Large intestine (tissue), 3 donors: ENCODE measurements at regions not wholly inside any gene's neighbourhood (a gene's known extent, or its start where the extent isn't known, plus 50 kb on each side); places are given as distances from the start of the nearest gene placed in this dataset.

Experiments used
- DNase-seq, 2 donors: peaks; one replicate each; pipeline versions ENCODE4 v3.0.0 to v3.0.0-alpha.2; 2013
- H3K27ac ChIP-seq: one replicate; pipeline ENCODE4 v1.5.1; 2013; ENCODE audit warnings: low read length
- H3K27me3 ChIP-seq: 2 replicates; pipeline ENCODE4 v1.6.1; 2013; ENCODE audit warnings: low read length; ENCODE audit not compliant: control insufficient read depth, insufficient read depth
- H3K36me3 ChIP-seq: 2 replicates; pipeline ENCODE4 v1.6.1; 2013; ENCODE audit warnings: low read length; ENCODE audit not compliant: control insufficient read depth, insufficient read depth
- H3K4me1 ChIP-seq: one replicate; pipeline ENCODE4 v1.6.1; 2013; ENCODE audit warnings: low read length; ENCODE audit not compliant: control insufficient read depth, insufficient read depth
- H3K4me3 ChIP-seq: one replicate; pipeline ENCODE4 v1.5.1; 2013; ENCODE audit warnings: low read length
- H3K9me3 ChIP-seq: one replicate; pipeline ENCODE4 v1.6.1; 2013; ENCODE audit warnings: mild to moderate bottlenecking, low read depth, low read length, moderate library complexity; ENCODE audit not compliant: control insufficient read depth
- WGBS: methylation state at CpG from one replicate; pipeline ENCODE4 v1.1.5; 2013; ENCODE audit warnings: low lambda C conversion rate; ENCODE audit not compliant: insufficient coverage; 5-methylcytosine and 5-hydroxymethylcytosine counted together

DNA sequence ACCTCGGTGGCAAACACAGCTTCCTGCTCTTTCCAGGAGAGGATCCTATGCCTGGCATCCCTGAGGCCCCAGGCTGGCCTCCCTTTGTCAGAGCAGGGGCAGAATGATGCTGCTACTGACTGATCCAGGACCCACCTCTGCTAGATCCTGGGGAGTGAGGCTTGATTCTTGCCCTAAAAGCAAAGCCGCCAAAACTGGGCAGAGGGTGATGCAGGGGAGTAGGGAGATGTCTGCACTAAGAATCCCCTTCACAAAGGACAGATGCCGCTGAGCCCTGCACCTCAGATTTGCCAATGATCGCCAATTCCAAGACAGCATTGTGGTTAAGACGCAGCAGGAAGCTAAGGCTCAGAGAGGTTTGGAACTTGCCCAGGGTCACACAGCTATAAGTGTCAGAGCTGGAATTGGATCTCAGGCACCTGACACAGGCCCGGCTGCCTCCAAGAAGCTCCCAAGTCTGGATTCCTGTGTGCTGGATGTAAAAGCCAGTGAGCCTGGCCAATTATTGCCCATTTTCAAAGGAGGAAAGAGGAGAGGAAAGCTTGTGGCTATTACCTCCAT lies 60.7 kb upstream of the TNRC6C start:
- Histone ChIP-seq H3K4me1 (no peaks in the 10 kb centered on the region), H3K27ac (no peak overlapping the region), H3K9me3 (no peaks in the 10 kb centered on the region), H3K4me3 (no peak overlapping the region), H3K27me3 (peaks cover 37% of the 10 kb centered on the region), H3K36me3 (no peaks in the 10 kb centered on the region)
- WGBS = no CpG with 5 or more reads among the region's 6 CpGs
- no peak for DNase-seq

DNA sequence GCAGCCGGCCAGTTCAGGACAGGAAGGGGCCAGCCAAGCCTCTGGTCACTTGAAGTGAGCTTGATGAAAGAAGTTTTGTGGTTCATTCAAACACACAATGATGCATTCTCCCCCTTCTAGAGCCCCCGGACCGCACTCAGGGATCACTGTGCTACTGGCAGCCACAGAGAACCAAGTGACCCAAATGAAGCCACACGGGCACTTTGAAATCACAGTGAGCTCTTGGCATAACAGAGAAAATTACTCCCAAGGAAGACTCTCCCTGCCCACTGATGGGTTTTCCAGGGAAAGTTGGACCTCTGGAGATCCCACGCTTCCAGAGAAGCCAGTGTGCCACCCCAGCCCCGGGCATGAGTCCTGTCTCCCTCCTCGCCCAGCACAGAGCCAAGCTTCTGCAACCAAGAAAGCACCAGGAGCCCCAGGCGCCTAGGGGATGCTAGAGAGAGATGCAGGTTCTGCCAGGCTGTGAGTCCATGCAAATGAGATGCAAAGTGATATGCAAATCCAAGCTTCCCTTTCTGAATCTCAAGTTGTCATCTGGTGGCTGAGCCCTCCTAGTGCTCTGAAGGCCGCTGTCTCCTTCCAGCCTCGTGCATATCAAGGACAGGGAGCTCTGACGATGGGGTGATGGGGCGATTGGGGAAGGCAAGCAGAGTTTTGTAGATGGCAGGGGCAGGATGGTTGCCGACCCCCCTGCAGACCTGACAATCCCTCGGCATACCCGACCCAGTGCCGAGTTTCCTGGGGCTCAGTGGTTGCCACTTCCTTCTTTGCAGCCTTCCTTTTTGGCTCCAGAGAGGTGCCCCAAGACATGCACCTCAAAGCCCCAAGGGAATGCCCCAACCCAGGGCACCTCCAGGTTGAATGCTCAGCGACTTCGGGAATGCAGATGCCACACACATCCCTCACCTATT lies 59.7 kb upstream of the TNRC6C start:
- Histone ChIP-seq H3K9me3 (no peaks in the 10 kb centered on the region), H3K4me1 (no peaks in the 10 kb centered on the region), H3K27me3 (peaks cover 45% of the 10 kb centered on the region), H3K36me3 (no peaks in the 10 kb centered on the region), H3K4me3 (no peak overlapping the region), H3K27ac (no peak overlapping the region)
- no CpG with 5 or more reads among the region's 18 CpGs for WGBS
- no peak for DNase-seq

DNA sequence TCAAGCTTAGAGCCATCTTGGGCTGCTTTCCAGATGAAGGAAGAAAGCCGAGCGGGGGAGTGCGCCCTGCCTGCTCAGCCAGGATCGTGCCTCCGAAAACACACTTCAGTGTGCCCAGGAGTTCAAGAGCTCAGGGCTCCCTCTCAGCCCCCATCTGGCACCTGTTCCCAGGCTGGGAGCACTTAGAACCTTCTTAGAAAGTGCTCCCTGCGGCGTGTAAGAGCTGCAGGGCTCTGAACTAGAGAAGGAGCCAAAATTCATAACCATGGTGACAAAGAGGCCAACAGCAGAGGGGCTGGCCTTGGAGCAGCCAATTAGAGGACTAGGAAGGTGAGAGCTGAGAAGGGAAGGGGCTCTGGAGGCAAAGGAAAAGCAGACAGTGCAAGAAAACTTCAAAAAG lies 59.0 kb upstream of the TNRC6C start:
- no peak for DNase-seq
- H3K4me3 ChIP-seq = no peak overlapping the region
- H3K36me3 ChIP-seq = no peaks in the 10 kb centered on the region
- H3K27ac ChIP-seq = no peak overlapping the region
- no CpG with 5 or more reads among the region's 7 CpGs for WGBS
- no peaks in the 10 kb centered on the region for H3K4me1 ChIP-seq
- H3K9me3 ChIP-seq = no peaks in the 10 kb centered on the region
- peaks cover 46% of the 10 kb centered on the region for H3K27me3 ChIP-seq

DNA sequence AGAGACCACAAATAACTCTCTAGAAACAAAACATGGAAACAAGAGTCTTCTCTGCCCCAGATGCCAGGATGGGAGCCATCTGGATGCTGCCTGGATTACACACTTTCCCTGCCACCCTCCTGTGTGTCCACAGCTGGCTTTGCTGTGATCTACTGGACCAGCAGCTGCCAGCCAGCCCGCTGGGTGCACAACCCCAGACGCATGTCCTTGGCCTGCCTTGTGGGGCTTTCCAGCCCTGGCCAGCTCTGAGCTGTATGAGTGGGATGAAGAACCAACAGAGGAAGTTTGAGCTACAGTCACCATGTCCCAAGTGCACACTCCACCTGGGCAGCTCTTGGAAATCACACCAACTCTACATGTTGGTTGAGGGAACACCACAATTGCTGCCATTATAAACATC lies 57.0 kb upstream of the TNRC6C start:
- WGBS = no CpG with 5 or more reads among the region's 2 CpGs
- Histone ChIP-seq H3K36me3 (no peaks in the 10 kb centered on the region), H3K4me1 (no peaks in the 10 kb centered on the region), H3K4me3 (no peak overlapping the region), H3K27me3 (peaks cover 60% of the 10 kb centered on the region), H3K27ac (no peak overlapping the region), H3K9me3 (no peaks in the 10 kb centered on the region)
- DNase-seq = no peak

DNA sequence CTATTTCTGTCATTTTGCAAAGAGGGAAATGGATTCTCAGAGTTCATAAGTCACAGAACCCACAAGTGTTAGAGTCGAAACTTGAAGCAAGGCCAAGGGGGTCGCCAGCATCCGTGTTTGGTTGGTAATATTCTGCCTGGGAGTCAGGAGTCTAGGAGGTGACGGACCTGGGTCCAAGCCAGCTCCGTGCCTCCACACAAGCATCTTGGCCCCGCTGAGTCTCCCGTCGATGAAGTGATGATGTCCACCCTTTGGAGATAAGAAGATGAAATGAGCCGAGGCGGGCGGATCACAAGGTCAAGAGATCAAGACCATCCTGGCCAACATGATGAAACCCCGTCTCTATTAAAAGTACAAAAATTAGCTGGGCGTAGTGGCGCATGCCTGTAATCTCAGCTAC lies 53.2 kb upstream of the TNRC6C start:
- peaks cover 67% of the 10 kb centered on the region for H3K27me3 ChIP-seq
- DNase-seq = no peak
- WGBS = no CpG with 5 or more reads among the region's 14 CpGs

DNA sequence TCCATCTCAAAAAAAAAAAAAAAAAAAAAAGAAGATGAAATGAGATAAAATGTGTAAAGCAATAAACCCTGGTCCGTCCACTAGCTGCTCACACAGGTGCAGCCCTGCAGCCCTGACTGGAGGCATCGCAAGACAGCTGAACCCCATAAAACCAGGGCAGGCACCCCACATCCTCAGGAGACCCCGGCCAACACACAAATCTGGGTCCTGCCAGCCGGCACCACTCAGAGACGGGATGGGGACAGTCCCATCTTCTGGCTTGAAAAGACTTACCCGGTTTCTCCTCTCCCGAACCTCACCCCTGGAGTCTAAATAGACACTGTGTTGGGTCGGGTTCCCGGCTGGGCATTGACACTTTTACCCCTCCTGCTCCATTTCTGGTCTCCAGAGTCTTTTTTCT lies 52.7 kb upstream of the TNRC6C start:
- WGBS = no CpG with 5 or more reads among the region's 9 CpGs
- no peak overlapping the region for H3K27ac ChIP-seq
- H3K27me3 ChIP-seq = peaks cover 67% of the 10 kb centered on the region
- H3K4me3 ChIP-seq = no peak overlapping the region
- no peaks in the 10 kb centered on the region for H3K4me1 ChIP-seq
- H3K36me3 ChIP-seq = no peaks in the 10 kb centered on the region
- no peaks in the 10 kb centered on the region for H3K9me3 ChIP-seq
- no peak for DNase-seq

More for the DNA sequence above, 53.2 kb upstream of the TNRC6C start:
- Histone ChIP-seq H3K27ac (no peak overlapping the region), H3K36me3 (no peaks in the 10 kb centered on the region), H3K4me1 (no peaks in the 10 kb centered on the region), H3K4me3 (no peak overlapping the region), H3K9me3 (no peaks in the 10 kb centered on the region)

DNA sequence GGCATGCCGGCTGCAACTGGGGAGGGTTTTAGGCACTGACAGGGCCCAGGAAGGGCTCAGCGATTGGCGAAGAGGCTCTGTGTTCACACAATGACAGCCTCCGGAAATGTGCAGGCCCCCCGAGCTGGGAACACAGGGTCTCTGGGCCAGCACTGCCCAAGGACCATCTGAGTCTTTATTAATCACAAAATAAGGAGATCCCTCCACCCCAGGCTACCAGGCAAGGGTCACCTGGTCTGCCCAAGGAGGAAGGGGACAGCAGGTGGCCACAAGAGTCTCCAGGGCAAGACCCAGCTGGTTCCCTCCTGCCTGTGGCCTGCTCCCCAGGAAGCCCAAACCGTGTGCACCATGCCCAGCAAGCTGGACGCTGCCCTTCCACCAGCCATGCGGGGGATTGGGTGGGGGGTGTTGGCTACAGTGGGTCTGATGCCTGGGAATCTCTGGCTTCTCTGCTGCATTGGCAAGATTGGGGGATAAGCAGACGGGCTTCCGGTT lies 52.1 kb upstream of the TNRC6C start:
- Histone ChIP-seq H3K27me3 (peaks cover 62% of the 10 kb centered on the region), H3K4me3 (no peak overlapping the region), H3K27ac (no peak overlapping the region), H3K9me3 (no peaks in the 10 kb centered on the region), H3K36me3 (no peaks in the 10 kb centered on the region), H3K4me1 (no peaks in the 10 kb centered on the region)
- no CpG with 5 or more reads among the region's 10 CpGs for WGBS
- DNase-seq = no peak

DNA sequence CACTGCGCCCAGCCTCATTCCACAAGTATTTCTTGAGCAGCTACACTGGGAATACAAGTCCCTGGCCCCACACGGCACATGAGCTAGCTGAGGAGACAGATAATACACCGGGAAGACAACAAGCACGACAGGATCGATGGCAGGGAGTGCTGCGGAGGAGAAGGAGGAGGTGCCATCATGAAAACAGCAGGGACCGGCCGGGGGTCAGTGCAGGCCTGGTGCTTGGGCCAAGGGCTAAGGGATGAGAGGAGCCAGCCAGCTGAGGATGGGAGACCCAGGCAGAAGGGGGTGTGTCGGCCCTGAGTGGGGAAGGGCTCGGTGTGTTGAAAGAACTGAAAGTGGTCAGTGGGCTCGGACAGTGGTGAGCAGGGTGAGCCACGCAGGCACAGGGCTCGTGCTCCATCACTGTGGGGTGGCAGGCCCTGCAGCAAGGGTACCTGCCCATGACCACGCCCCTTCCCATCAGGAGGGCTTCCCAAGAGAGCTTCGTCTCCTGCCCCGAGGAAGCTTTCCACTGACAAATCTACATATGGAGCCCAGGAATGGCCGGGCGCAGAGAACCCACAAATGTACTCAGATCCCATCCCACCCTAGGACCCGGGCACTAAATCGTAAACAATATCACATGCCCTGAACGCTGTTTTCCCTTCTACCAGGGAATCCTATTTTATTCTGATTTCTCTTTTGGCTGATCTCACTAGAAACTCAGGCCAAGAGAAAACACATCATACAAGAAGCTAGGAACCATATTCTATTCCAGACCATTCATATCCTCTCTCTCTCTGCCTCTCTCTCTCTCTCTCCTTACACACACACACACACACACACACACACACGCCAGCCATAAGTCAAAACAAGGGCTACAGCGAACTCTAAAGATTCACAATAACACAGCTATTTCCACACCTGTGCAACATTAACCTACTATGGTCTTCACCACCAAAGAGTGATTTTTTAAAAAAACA lies 50.7 kb upstream of the TNRC6C start:
- DNase-seq = no peak
- H3K36me3 ChIP-seq = no peaks in the 10 kb centered on the region
- no peak overlapping the region for H3K27ac ChIP-seq
- no peaks in the 10 kb centered on the region for H3K4me1 ChIP-seq
- H3K9me3 ChIP-seq = no peaks in the 10 kb centered on the region
- peaks cover 55% of the 10 kb centered on the region for H3K27me3 ChIP-seq
- no peak overlapping the region for H3K4me3 ChIP-seq
- 77% methylated on average over 4 of the region's 23 CpGs for WGBS

DNA sequence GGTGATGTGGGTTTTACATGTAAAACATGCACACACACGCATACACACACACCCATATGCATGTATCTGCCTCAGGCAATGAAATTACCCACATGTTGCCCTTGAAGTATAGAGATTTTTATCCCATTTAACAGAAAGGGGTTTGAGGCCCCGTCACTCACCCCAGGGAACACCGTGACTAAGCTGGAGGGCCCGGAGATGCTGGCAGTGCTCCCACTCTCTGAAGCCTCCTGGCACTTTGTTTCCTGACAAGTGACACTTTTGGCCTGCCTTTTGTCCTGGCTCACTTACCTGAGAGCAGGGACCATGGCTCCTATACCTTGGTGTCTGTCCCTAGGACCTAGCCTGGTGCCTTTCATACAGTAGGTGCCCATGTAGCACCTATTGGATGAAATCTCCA lies 50.0 kb upstream of the TNRC6C start:
- DNase-seq = no peak
- H3K27ac ChIP-seq = no peak overlapping the region
- no peaks in the 10 kb centered on the region for H3K36me3 ChIP-seq
- peaks cover 48% of the 10 kb centered on the region for H3K27me3 ChIP-seq
- WGBS = no CpG with 5 or more reads among the region's 4 CpGs
- no peak overlapping the region for H3K4me3 ChIP-seq
- no peaks in the 10 kb centered on the region for H3K9me3 ChIP-seq
- H3K4me1 ChIP-seq = no peaks in the 10 kb centered on the region
